Parathyroid adenoma (tissue), 2 donors: ENCODE measurements at regions not wholly inside any gene's neighbourhood (a gene's known extent, or its start where the extent isn't known, plus 50 kb on each side); places are given as distances from the start of the nearest gene placed in this dataset.

ENCODE experiments used
- H2AFZ ChIP-seq: fragments of 300-600 bp; sonication (generic); one replicate; pipeline ENCODE4 v1.7.0; 2017; ENCODE audit warnings: antibody characterized with exemption, mild to moderate bottlenecking
- H3K27ac ChIP-seq: fragments of 300-600 bp; sonication (generic); one replicate; pipeline ENCODE4 v1.7.0; 2017
- H3K27me3 ChIP-seq: fragments of 300-600 bp; sonication (generic); one replicate; pipeline ENCODE4 v1.7.0; 2017; ENCODE audit warnings: low read length; ENCODE audit not compliant: control insufficient read depth, insufficient read depth
- H3K36me3 ChIP-seq: fragments of 300-600 bp; sonication (generic); one replicate; pipeline ENCODE4 v1.7.0; 2017; ENCODE audit warnings: low read length; ENCODE audit not compliant: control insufficient read depth, insufficient read depth
- H3K4me1 ChIP-seq: fragments of 300-600 bp; sonication (generic); one replicate; pipeline ENCODE4 v1.7.0; 2017; ENCODE audit warnings: control low read depth
- H3K4me2 ChIP-seq: fragments of 300-600 bp; sonication (generic); one replicate; pipeline ENCODE4 v1.7.0; 2017; ENCODE audit warnings: low read length
- H3K4me3 ChIP-seq: fragments of 300-600 bp; sonication (generic); one replicate; pipeline ENCODE4 v1.7.0; 2017; ENCODE audit warnings: low read depth, low read length
- H3K79me2 ChIP-seq: fragments of 300-600 bp; sonication (generic); one replicate; pipeline ENCODE4 v1.7.0; 2017; ENCODE audit warnings: control low read depth
- H3K9ac ChIP-seq: fragments of 300-600 bp; sonication (generic); one replicate; pipeline ENCODE4 v1.7.0; 2017; ENCODE audit warnings: mild to moderate bottlenecking
- H3K9me3 ChIP-seq: fragments of 300-600 bp; sonication (generic); one replicate; pipeline ENCODE4 v1.7.0; 2017; ENCODE audit warnings: low read length; ENCODE audit not compliant: control insufficient read depth
- CTCF ChIP-seq: fragments of 300-600 bp; sonication (generic); IDR thresholded peaks from one replicate; pipeline ENCODE4 v1.7.0; 2017; ENCODE audit warnings: antibody characterized with exemption, mild to moderate bottlenecking
- donor health status: primary hyperparathyroidism.

GRCh38 chr7:130865408-130866236 lies 131.6 kb upstream of the KLF14 start:
- Histone ChIP-seq H3K4me2 (no peak overlapping the region), H2AFZ (no peak overlapping the region), H3K79me2 (no peaks in the 10 kb centered on the region), H3K36me3 (no peaks in the 10 kb centered on the region), H3K9me3 (no peaks in the 10 kb centered on the region), H3K27ac (no peak overlapping the region), H3K4me3 (no peak overlapping the region), H3K9ac (no peak overlapping the region), H3K27me3 (no peaks in the 10 kb centered on the region), H3K4me1 (no peaks in the 10 kb centered on the region)
- no peak for TF ChIP-seq CTCF

GRCh38 chr7:130867039-130867438 lies 133.0 kb upstream of the KLF14 start:
- H3K27me3 ChIP-seq, result no peaks in the 10 kb centered on the region
- H3K27ac ChIP-seq, result no peak overlapping the region

GRCh38 chr7:130867581-130868136 lies 133.7 kb upstream of the KLF14 start:
- Histone ChIP-seq H3K36me3 (no peaks in the 10 kb centered on the region), H3K27me3 (no peaks in the 10 kb centered on the region), H3K4me2 (no peak overlapping the region), H3K4me1 (no peaks in the 10 kb centered on the region), H3K4me3 (no peak overlapping the region), H3K27ac (no peak overlapping the region), H3K79me2 (no peaks in the 10 kb centered on the region), H3K9me3 (no peaks in the 10 kb centered on the region), H3K9ac (no peak overlapping the region), H2AFZ (no peak overlapping the region)
- TF ChIP-seq CTCF, result no peak

More at GRCh38 chr7:130867039-130867438, 133.0 kb upstream of the KLF14 start:
- H3K9ac ChIP-seq, result no peak overlapping the region
- H2AFZ ChIP-seq, result no peak overlapping the region
- no peaks in the 10 kb centered on the region for H3K9me3 ChIP-seq
- no peak for TF ChIP-seq CTCF
- no peak overlapping the region for H3K4me3 ChIP-seq
- no peaks in the 10 kb centered on the region for H3K4me1 ChIP-seq
- H3K36me3 ChIP-seq, result no peaks in the 10 kb centered on the region
- no peak overlapping the region for H3K4me2 ChIP-seq
- no peaks in the 10 kb centered on the region for H3K79me2 ChIP-seq

- Histone ChIP-seq H3K9me3 (no peaks in the 10 kb centered on the region), H3K27me3 (no peaks in the 10 kb centered on the region), H2AFZ (no peak overlapping the region), H3K4me3 (no peak overlapping the region), H3K4me1 (no peaks in the 10 kb centered on the region), H3K9ac (no peak overlapping the region), H3K27ac (no peak overlapping the region), H3K4me2 (no peak overlapping the region), H3K79me2 (no peaks in the 10 kb centered on the region), H3K36me3 (no peaks in the 10 kb centered on the region)
- TF ChIP-seq CTCF, result no peak
Measured at GRCh38 chr7:130868139-130868538, 134.1 kb upstream of the KLF14 start.
